GM19023 (cell line): ENCODE measurements at regions not wholly inside any gene's neighbourhood (a gene's known extent, or its start where the extent isn't known, plus 50 kb on each side); places are given as distances from the start of the nearest gene placed in this dataset.

Experiments used
- ATAC-seq: cut with Tn5 transposase; IDR thresholded peaks from one replicate; pipeline ENCODE4 v1.9.1; 2021; ENCODE audit warnings: mild to moderate bottlenecking, moderate library complexity; ENCODE audit not compliant: unreplicated experiment

GRCh38 chr9:13665418-13666066 is 386.1 kb upstream of the MPDZ start:
- no peak for ATAC-seq

- no peak for ATAC-seq
Observed at GRCh38 chr9:13661014-13661413, 381.5 kb upstream of the MPDZ start.

- no peak for ATAC-seq
Observed at GRCh38 chr9:13651969-13652663, 372.6 kb upstream of the MPDZ start.

GRCh38 chr9:13651526-13651925 is 372.0 kb upstream of the MPDZ start:
- ATAC-seq: no peak

GRCh38 chr9:13648676-13649075 is 369.2 kb upstream of the MPDZ start:
- ATAC-seq: no peak

- no peak for ATAC-seq
Observed at GRCh38 chr9:13648068-13648467, 368.6 kb upstream of the MPDZ start.

GRCh38 chr9:13646500-13647021 is 367.1 kb upstream of the MPDZ start:
- no peak for ATAC-seq

GRCh38 chr9:13645557-13645956 is 366.1 kb upstream of the MPDZ start:
- ATAC-seq: no peak

- ATAC-seq: no peak
Observed at GRCh38 chr9:13644675-13645074, 365.2 kb upstream of the MPDZ start.

GRCh38 chr9:13642646-13643045 is 363.2 kb upstream of the MPDZ start:
- ATAC-seq: no peak

GRCh38 chr9:13629067-13629466 is 349.6 kb upstream of the MPDZ start:
- no peak for ATAC-seq

GRCh38 chr9:13628526-13628925 is 349.0 kb upstream of the MPDZ start:
- ATAC-seq: no peak

- no peak for ATAC-seq
Observed at GRCh38 chr9:13627502-13627901, 348.0 kb upstream of the MPDZ start.

GRCh38 chr9:13627071-13627470 is 347.6 kb upstream of the MPDZ start:
- no peak for ATAC-seq

- no peak for ATAC-seq
Observed at GRCh38 chr9:13626601-13627000, 347.1 kb upstream of the MPDZ start.

- ATAC-seq: no peak
Observed at GRCh38 chr9:13621872-13622564, 342.5 kb upstream of the MPDZ start.

- no peak for ATAC-seq
Observed at GRCh38 chr9:13616491-13617035, 337.1 kb upstream of the MPDZ start.

- no peak for ATAC-seq
Observed at GRCh38 chr9:13615660-13616490, 336.4 kb upstream of the MPDZ start.

- ATAC-seq: no peak
Observed at GRCh38 chr9:13614060-13614459, 334.6 kb upstream of the MPDZ start.

GRCh38 chr9:13613296-13613695 is 333.8 kb upstream of the MPDZ start:
- no peak for ATAC-seq

GRCh38 chr9:13608451-13608850 is 329.0 kb upstream of the MPDZ start:
- ATAC-seq: no peak
